ENCODE measurements at regions not wholly inside any gene's neighbourhood (a gene's known extent, or its start where the extent isn't known, plus 50 kb on each side); places are given as distances from the start of the nearest gene placed in this dataset.
"Not testable (repeated sequence)": the region's sequence is repeated elsewhere in the genome, so short reads cannot be mapped to it uniquely, and the experiment has no call there.

DNA sequence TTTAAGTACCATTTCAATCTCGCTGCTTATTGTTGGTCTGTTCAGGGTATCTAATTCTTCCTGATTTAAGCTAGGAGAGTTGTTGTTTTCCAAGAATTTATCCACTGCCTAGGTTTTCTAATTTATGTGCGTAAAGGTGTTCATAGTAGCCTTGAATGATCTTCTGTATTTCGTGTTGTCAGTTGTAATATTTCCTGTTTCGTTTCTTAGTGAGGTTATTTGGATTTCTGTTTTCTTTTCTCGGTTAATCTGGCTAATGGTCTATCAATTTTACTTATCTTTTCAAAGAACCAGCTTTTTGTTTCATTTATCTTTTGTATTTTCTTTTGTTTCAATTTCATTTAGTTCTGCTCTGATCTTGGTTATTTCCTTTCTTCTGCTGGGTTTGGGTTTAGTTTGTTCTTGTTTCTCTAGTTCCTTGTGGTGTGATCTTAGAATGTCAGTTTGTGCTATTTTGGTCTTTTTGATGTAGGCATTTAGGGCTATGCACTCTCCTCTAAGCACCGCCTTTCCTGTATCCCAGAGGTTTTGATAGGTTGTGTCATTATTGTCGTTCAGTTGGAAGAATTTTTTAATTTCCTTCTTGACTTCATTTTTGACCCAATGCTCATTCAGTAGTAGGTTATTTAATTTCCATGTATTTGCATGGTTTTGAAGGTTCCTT is 92.5 kb upstream of the CSRP2 start:
- DNase-seq, result not testable (repeated sequence)

DNA sequence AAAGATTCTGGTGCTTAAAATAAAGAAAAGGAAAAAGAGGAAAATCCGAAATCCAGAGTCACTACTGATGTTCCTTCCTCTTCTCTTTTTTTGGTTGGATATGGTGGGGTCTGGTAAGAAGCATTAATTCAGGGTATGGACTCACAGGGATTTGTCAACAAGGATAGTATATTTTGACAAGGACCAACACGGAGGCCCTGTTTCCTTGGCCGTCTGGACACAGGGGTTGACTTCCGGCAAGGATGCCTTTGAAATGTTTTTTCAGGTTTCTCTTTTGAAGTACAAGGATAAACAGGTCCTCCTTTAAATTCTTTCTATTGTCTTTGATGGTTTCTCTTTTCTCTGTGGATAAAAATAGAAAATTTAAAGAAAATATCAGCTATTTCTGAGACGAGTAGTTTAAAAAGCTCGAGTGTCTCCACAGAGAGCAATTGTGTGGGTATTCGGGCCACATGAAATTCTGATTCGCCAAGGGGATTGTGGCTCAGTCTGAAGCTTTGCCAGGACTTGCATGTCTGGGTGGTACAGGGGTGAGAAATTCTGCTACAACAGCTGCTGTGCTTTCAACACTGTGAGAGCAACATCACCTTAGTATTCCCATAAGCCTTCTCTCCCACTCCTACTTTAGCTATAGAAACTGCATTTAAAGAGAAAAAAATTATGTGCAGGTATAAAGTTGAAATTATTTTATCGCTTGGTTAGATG is 88.5 kb upstream of the CSRP2 start:
- DNase-seq, result no peak

DNA sequence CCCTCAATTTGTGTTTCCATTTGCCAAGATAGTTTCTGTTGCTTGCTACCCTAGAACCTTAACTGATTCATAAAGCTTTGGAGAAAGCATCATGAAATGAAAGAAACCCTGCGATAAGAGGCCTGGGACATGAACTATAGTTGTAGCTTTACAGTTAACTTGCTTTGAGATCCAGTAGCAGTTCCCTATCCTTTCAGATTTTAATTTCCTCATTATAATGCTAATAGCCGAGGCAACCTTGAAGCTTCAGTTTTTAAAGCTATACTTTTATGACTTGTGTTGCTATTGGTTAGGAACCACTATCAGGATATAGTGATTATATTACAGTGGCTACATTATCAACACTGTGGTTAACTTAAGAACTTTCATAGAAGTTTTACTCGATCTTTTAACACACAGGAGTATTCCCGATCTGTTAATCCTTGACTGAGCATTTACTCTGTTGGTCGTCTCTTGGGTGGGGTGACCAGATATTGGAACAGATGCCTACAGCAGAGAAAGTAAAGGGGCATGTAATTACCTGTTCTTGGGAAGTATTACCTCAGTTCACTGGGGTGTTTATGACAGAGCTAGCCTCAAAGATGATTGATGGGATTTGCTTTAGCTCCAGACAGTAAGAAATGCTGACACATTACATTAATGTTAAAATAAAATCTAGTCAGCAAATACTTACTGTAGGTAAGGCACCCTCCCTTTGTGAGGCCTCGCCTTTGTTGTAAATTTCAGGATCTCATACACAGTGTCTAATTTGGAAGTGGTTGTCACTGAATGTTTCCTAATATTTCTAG is 86.2 kb upstream of the CSRP2 start:
- no peak for DNase-seq

DNA sequence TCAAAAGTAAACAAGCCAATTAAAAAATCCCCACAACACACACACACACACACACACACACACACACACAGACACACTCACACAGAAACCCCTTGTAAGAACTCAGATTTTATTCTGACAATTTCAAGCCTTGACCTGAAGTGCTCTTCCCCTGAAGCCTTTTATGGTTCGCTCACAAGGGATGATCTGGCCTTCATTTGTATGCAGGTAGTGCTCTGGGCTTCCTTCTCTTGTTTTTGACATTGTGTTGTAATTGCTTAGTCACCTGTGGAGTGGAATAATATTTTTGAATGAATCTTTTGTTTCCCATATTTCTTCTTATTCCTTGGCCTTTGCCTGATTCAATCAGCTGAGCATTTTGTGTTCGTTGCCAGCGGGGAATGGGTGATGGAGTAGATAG is 83.3 kb upstream of the CSRP2 start:
- no peak for DNase-seq

DNA sequence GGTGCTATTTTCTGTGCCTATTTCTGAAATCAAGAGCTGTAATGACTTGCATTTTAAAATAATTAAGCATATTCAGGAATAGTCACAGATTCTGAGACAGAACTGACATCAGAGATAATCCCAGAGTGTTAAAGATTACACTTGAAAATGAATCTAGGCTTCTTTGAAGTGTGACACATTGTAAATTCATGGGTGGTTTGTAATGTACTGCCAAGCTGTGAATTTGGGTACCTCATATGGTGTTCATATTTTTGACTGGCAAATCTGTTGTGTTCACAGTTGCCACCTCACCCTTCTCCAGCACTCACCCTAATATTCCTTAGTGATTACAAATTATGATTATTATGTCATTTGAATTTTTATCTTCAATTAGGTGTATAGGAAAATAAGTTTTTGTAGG is 78.5 kb upstream of the CSRP2 start:
- DNase-seq, result no peak

DNA sequence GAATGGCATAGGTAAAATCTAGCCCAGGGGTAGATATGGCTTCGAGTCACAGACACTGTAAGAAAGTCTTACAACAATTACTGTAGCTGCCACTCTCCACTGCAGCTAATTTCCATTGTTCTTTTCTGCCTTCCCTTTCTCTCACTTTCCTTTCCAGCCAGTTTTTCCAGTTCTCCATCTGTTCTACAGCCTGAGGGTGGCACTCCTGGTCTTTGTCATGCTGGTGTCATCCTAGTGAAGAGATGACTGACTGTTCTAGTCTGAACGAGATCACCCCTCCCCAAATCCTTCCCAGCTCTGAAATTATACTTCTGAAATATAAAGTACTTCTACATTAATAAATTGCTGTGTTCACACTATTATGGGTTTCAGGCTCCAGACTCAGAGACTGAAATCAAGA is 74.2 kb upstream of the CSRP2 start:
- peak; percentile 10 for DNase-seq

DNA sequence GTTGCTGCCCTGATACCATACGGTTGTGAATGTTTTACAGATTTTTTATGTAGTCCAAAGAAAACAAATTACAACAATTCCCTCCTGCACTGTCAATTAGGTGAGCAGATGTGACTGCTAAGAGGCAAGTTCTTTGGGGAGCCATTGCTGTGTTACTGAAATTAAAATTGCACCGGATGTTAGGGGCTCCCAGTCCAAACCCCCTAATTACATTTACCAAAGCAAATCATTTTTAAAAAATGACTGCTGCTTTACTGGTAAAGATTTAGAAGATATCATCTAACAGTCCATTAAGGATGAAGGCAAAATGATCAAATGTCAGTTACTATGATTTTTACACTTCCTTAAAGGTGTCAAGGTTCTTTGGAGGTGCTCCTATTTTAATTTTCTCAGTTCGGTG is 70.1 kb upstream of the CSRP2 start:
- DNase-seq, result peak; percentile 46

DNA sequence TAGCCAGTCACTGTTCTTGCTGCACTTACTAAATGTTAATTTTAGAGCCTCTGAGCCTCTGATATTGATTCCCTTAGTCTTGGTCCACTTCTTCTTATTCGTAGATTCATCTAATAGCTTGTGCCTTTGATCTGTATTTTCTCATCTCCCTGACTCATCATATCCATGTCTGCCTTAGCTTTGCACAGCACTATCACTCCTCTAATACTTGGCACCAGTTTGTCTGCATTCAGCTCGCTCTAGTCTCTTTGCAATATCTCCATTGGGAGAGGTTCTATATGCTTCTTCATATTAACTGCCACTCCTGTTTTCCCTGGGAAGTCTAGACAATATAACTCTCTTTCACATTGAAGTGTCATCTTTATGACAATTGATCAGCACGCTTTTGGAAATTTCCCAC is 68.5 kb upstream of the CSRP2 start:
- no peak for DNase-seq

DNA sequence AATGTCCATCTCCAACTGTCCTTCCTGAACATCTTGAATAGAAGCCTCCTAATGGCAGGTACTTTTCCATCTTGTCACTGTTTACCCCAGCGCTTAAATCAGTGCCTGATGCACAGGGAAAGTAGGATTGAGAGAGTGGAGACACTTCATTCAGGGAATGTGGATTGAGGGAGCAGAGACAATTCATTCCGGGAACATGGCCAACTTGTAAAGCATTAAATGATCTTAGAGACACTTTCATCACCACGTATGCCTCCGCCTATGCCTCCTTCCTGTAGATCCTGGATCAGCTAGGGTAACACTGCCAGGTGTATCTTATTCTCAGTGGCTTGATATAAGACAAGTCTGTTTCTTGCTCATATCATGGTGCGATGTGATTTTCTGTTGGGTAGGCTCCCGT is 67.6 kb upstream of the CSRP2 start:
- peak; percentile 24 for DNase-seq

DNA sequence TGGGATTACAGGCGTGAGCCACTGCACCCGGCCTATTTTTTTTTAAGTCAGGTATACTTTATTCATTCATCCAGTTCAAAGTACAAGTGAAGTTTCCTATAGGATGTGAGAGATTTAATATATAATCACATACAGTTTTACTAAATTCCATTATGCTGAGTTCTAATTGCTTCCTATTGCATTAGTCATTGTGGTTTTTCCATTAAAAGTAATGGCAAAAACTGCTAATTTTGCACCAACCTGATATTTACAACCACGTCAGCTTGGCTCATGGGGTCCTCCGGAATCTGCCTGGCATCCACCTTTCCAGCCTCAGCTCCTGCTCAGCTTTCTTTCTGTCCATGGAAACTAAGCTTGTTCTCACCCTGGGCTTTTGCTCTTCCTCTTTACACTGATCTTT is 67.0 kb upstream of the CSRP2 start:
- no peak for DNase-seq

DNA sequence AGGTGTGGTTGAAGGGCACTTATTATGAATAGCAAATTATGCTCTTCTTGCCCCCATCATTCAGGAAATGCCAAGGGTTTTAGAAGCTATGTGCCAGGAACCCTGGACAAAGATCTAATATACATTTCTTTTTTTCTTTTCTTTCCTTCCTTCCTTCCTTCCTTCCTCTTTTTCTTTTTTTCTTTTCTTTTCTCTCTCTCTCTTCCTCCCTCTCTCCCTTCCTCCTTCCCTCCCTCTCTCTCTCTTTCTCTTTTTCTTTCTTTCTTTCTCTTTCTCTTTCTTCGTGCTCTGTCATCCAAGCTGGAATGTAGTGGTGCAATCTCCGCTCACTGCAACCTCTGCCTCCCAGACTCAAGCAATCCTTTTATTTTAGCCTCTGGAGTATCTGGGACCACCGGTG is 66.1 kb upstream of the CSRP2 start:
- no peak for DNase-seq

DNA sequence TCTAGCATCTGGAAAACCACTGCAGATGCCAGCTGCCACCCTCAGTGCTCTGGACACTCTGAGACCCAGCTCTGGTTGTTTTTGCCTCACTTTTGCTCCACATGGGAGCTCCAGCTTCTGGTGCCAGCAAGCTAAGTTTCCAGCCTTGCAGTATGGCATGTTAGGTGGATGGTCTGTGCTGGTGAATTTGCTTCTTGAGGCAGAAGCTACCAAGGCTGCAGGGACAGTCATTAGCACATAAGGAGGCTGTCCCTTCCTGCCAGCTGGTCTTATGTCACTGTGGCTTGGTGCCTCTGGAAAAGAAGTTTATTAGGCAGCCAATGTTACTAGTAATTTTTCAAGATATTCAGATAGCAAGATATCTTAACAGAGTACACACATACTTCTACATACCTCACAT is 64.2 kb upstream of the CSRP2 start:
- DNase-seq, result no peak

DNA sequence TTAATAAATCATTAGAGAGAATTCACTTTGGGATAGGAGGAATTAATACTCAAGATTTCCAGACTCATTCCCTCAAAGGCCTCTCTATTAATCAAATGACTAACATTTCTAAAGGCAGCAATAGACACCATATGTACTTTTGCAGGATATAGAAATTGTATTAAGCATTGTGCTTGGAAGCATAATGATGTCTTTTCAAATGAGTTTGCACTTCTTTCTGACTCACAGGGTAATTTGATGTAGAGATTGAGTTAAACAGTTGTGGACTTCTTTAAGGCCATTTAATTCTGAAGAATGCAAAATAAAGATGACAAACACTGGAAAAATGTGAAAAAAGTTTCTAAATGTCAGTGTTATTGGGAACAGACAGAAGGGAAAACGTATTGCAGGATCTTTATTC is 63.4 kb upstream of the CSRP2 start:
- no peak for DNase-seq

DNA sequence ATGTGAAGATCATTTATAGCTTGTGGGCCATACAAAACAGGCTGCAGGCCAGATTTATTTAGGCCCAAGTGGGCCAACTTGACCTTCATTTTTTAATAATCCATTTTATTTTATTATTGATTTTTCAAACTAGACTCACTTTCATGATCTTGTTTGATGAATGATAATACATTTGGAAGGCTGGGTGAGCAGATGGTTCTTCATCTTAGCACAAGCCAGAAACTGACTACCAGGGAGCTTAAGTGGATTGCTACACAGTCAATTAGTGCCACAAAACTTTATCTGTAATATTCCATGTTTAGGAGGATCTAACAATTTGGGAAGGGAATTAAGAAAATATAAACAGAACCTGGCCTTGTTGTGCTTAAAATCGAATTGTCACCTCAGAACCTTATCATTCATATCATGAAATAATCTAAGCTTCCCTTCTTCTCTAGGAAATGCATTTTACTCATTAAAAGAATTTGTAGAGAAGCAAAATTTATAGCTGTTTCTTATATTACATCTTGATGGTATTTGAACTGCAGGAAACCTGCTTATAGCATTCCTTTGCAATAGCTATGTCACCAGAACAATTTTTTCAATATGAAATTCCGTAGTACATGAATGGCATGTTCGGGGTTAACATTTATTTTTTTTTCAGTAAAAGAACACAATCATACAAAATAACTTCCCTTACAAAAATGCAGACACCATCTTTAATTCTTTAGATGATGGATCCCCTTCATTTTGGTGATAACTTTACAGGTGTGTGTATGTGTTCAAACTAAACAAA is 62.0 kb upstream of the CSRP2 start:
- no peak for DNase-seq

DNA sequence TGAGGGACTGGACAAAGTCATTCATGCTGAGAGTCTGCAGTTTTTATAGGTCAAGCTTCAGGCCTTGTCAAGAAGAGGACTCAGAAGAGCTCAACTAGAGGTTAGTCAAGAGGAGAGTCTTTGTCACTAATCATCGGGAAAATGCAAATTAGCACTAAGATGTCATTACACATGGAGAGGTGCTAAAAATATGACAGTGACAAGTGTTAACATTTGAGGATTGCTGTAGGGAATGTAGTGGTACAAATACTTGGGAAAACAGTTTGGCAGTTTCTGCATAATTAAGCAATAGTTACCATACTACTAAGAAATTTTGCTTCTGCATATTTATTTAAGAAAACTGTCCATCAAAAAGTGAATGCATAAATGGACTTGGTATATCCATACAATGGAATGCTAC is 60.9 kb upstream of the CSRP2 start:
- no peak for DNase-seq

DNA sequence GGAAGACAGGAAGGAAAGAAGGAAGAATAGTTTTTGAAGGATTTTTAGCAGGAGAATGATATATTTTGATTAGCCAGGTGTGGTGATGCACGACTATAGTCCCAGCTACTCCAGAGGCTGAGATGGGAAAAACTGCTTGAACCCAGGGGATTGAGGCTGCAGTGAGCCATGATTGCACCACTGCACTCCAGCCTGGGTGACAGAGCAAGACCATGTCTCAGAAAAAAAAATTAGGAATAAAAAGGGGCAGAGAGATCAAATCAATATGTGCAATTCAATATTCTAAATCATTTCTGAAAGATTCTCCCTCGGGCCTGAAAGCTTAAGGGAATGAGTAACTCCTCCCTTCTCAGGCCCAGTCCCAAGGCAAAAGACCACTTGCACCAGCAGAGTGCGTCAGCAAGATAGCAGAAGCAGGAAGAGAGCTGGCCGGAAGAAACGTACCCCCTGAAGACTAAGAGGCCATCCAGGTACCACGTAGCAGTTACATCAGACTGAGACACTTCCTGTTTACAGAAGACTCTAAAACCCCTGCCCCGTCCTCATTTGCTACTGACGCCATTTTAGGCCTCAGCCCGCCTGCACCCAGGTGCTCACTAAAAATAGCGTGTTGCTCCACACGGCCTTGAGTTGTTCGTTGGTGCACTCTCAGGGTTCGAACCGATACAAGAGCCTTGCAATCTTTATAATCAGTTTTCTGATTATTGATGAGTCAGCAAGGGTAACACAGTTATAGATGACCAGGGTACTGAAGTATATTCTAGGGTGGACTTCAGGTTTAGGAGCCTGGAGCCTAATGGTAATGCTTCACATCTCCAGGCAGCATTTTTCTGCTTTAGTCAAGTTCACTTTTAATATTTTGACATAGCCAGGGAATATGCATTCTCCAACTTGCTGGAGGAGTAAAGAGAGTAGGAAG is 57.7 kb upstream of the CSRP2 start:
- no peak for DNase-seq

DNA sequence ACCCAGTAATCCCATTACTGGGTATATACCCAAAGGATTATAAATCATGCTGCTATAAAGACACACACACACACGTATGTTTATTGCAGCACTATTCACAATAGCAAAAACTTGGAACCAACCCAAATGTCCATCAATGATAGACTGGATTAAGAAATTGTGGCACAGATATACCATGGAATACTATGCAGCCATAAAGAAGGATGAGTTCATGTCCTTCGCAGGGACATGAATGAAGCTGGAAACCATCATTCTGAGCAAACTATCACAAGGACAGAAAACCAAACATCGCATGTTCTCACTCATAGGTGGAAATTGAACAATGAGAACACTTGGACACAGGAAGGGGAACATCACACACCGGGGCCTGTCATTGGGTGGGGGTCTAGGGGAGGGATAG is 54.6 kb upstream of the CSRP2 start:
- not testable (repeated sequence) for DNase-seq

DNA sequence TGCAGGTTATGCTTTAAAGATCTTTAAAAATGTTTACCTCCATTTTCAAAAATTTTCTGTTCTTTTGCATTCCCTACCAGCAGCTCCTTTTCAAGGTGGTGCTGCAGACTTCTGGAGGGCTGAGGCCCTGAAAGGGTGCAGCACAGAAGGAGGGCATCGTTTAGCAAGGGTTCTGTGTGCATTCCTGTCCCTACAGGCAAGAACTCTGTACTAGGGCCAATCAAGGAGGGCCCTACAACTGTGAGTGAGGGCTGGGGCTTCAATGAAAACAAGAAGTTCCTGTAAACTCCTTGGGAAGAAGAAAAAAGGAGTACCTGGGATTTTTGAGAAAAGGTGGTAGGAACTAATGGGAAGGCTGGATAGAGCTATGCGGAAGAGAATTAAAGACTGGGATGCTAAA is 50.7 kb upstream of the CSRP2 start:
- no peak for DNase-seq

All from NCI-H69 (cell line).